Erythroblast (primary cell): ENCODE measurements at regions not wholly inside any gene's neighbourhood (a gene's known extent, or its start where the extent isn't known, plus 50 kb on each side); places are given as distances from the start of the nearest gene placed in this dataset.

Experiments used
- GATA1 ChIP-seq: IDR thresholded peaks from 2 replicates; pipeline ENCODE4 v1.6.1; 2011; ENCODE audit warnings: low read depth, mild to moderate bottlenecking, control low read depth, low read length, moderate library complexity
- POLR2A ChIP-seq: IDR thresholded peaks from 2 replicates; pipeline ENCODE4 v1.6.1; 2011; ENCODE audit warnings: mild to moderate bottlenecking, low read length

DNA sequence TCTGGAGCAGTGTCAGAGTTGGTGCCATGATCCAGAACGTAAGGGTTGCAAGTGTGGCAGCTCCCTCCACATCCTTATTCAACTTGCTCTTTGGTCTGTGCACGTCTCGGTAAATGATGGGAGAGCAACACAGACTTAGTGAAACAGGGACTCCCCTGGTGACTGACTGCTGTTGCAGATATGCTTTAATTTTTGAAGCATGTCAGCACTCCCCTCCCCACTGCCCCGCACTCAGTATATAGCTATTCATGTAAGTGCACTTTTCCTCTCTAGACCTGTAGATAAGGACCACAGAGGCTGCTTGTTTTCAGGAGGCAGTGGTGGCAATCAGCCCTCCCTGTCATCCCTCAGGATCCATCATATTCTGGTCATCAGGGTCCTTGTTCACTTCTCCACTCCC, 470.9 kb downstream of the IRS2 start:
- TF ChIP-seq POLR2A (no peak), GATA1 (no peak)
